ENCODE measurements at regions not wholly inside any gene's neighbourhood (a gene's known extent, or its start where the extent isn't known, plus 50 kb on each side); places are given as distances from the start of the nearest gene placed in this dataset.

- TF ChIP-seq CTCF (conservative IDR thresholded peaks at IDR 0.05; ENCODE audit: low read depth, low read length), result no peak
- no peak for TF ChIP-seq EZH2 (IDR thresholded peaks at IDR 0.05; ENCODE audit: borderline replicate concordance, low read depth, low read length, poor library complexity, severe bottlenecking)
These were observed 54.0 kb upstream of the PALMD start for GRCh38 chr1:99591886-99592285.

Measured in A673 (cell line).